Activated CD4-positive, alpha-beta T cell treated with anti-CD3 and anti-CD28 coated beads for 36 hours (primary cell): ENCODE measurements at regions not wholly inside any gene's neighbourhood (a gene's known extent, or its start where the extent isn't known, plus 50 kb on each side); places are given as distances from the start of the nearest gene placed in this dataset.
"Not testable (repeated sequence)": the region's sequence is repeated elsewhere in the genome, so short reads cannot be mapped to it uniquely, and the experiment has no call there.

ENCODE experiments used
- ATAC-seq: fragments of 200-7000 bp; cut with Tn5 transposase; one replicate; pipeline ENCODE4 v1.10.0; 2021; ENCODE audit warnings: mild to moderate bottlenecking, moderate library complexity
- CTCF ChIA-PET: fragments of 350-600 bp; sonication (Branson Sonifier 250); formaldehyde crosslinking; loops from one replicate; lab custom pipeline; 2021; ENCODE audit warnings: antibody characterized with exemption; lab: Charles Lee
- POLR2A ChIA-PET: fragments of 350-600 bp; sonication (Branson Sonifier 250); formaldehyde crosslinking; loops from one replicate; lab custom pipeline; 2021; ENCODE audit warnings: antibody characterized with exemption, inconsistent platforms; lab: Charles Lee
- DNase-seq: peaks from one replicate; pipeline ENCODE4 v3.0.0-alpha.2; 2020
- H3K27ac Mint-ChIP-seq: one replicate; pipeline ENCODE4 v1.8.0; 2021; ENCODE audit warnings: mixed read lengths
- H3K27me3 Mint-ChIP-seq: one replicate; pipeline ENCODE4 v1.8.0; 2021; ENCODE audit warnings: mixed read lengths
- H3K36me3 Mint-ChIP-seq: one replicate; pipeline ENCODE4 v1.8.0; 2021; ENCODE audit warnings: low read depth, mixed read lengths
- H3K4me1 Mint-ChIP-seq: one replicate; pipeline ENCODE4 v1.8.0; 2021; ENCODE audit warnings: mixed read lengths
- H3K4me3 Mint-ChIP-seq: one replicate; pipeline ENCODE4 v1.8.0; 2021; ENCODE audit warnings: mild to moderate bottlenecking, moderate library complexity, mixed read lengths
- H3K9me3 Mint-ChIP-seq: one replicate; pipeline ENCODE4 v1.8.0; 2021; ENCODE audit warnings: low read depth, mixed read lengths
- intact Hi-C, 2 experiments: fragments of 100-400 bp; cut with DNase I in 1 of 2; cut with micrococcal nuclease in 1 of 2; formaldehyde crosslinking; loops; one replicate each; pipeline versions ENCODE4 v1.14.2 to v1.15.1; 2022 to 2024; cut with DNase I, micrococcal nuclease

- Mint-ChIP-seq H3K27me3 (no peaks in the 10 kb centered on the region), H3K27ac (no peak overlapping the region), H3K4me3 (no peak overlapping the region), H3K9me3 (no peaks in the 10 kb centered on the region), H3K4me1 (no peaks in the 10 kb centered on the region), H3K36me3 (no peaks in the 10 kb centered on the region)
- CTCF ChIA-PET, result interaction anchor here (1.3 kb wide), 1 partner anchor 30 kb away, joined by 3 read pairs; no protein-coding TSS in a partner anchor
- POLR2A ChIA-PET, result no interaction called here
- no peak for DNase-seq
- ATAC-seq, result no peak
- intact Hi-C loops, result no loop called here
Observed at GRCh38 chr15:77869021-77869895, 208.3 kb downstream of the TBC1D2B start.

GRCh38 chr15:77868048-77868629, 209.4 kb downstream of the TBC1D2B start:
- H3K36me3 Mint-ChIP-seq, H3K9me3 Mint-ChIP-seq, H3K4me1 Mint-ChIP-seq, ATAC-seq, H3K27me3 Mint-ChIP-seq, H3K4me3 Mint-ChIP-seq, H3K27ac Mint-ChIP-seq, POLR2A ChIA-PET, intact Hi-C loops, DNase-seq: not testable (repeated sequence)
- CTCF ChIA-PET, result interaction anchor here (0.6 kb wide), 1 partner anchor 1261 kb away, joined by 3 read pairs; no protein-coding TSS in a partner anchor

- POLR2A ChIA-PET, result no interaction called here
- CTCF ChIA-PET, result interaction anchor here (0.6 kb wide), 1 partner anchor 1261 kb away, joined by 3 read pairs; no protein-coding TSS in a partner anchor
- Mint-ChIP-seq H3K4me1 (no peaks in the 10 kb centered on the region), H3K36me3 (no peaks in the 10 kb centered on the region), H3K27ac (no peak overlapping the region), H3K27me3 (no peaks in the 10 kb centered on the region), H3K9me3 (no peaks in the 10 kb centered on the region), H3K4me3 (no peak overlapping the region)
- intact Hi-C loops, result no loop called here
- ATAC-seq (no peak), DNase-seq (no peak)
Observed at GRCh38 chr15:77867266-77868047, 210.1 kb downstream of the TBC1D2B start.

- no peak overlapping the region for H3K4me3 Mint-ChIP-seq
- H3K36me3 Mint-ChIP-seq, result no peaks in the 10 kb centered on the region
- intact Hi-C loops, result no loop called here
- CTCF ChIA-PET, result no interaction called here
- no peaks in the 10 kb centered on the region for H3K9me3 Mint-ChIP-seq
- ATAC-seq (no peak), DNase-seq (no peak)
- H3K4me1 Mint-ChIP-seq, result no peaks in the 10 kb centered on the region
- POLR2A ChIA-PET, result no interaction called here
- H3K27ac Mint-ChIP-seq, result no peak overlapping the region
- no peaks in the 10 kb centered on the region for H3K27me3 Mint-ChIP-seq
Observed at GRCh38 chr15:77866596-77867125, 210.8 kb downstream of the TBC1D2B start.

- no peak for ATAC-seq
- Mint-ChIP-seq H3K36me3 (no peaks in the 10 kb centered on the region), H3K27ac (no peak overlapping the region), H3K27me3 (no peaks in the 10 kb centered on the region), H3K4me1 (no peaks in the 10 kb centered on the region), H3K9me3 (no peaks in the 10 kb centered on the region), H3K4me3 (no peak overlapping the region)
- POLR2A ChIA-PET, result no interaction called here
- no peak for DNase-seq
- intact Hi-C loops, result no loop called here
- CTCF ChIA-PET, result no interaction called here
Observed at GRCh38 chr15:77866186-77866585, 211.3 kb downstream of the TBC1D2B start.

- CTCF ChIA-PET, result no interaction called here
- intact Hi-C loops, result no loop called here
- Mint-ChIP-seq H3K4me3 (no peak overlapping the region), H3K9me3 (no peaks in the 10 kb centered on the region), H3K4me1 (no peaks in the 10 kb centered on the region), H3K27me3 (no peaks in the 10 kb centered on the region), H3K27ac (no peak overlapping the region), H3K36me3 (no peaks in the 10 kb centered on the region)
- ATAC-seq (no peak), DNase-seq (no peak)
- POLR2A ChIA-PET, result no interaction called here
Observed at GRCh38 chr15:77865701-77866100, 211.8 kb downstream of the TBC1D2B start.

GRCh38 chr15:77865106-77865610, 212.4 kb downstream of the TBC1D2B start:
- no peak overlapping the region for H3K4me3 Mint-ChIP-seq
- no peaks in the 10 kb centered on the region for H3K9me3 Mint-ChIP-seq

GRCh38 chr15:77864211-77865105, 213.1 kb downstream of the TBC1D2B start:
- H3K27ac Mint-ChIP-seq, result no peak overlapping the region
- ATAC-seq, result no peak
- H3K4me1 Mint-ChIP-seq, result no peaks in the 10 kb centered on the region
- POLR2A ChIA-PET, result no interaction called here
- intact Hi-C loops, result no loop called here
- no peak overlapping the region for H3K4me3 Mint-ChIP-seq
- no peaks in the 10 kb centered on the region for H3K27me3 Mint-ChIP-seq
- CTCF ChIA-PET, result no interaction called here
- DNase-seq, result no peak
- no peaks in the 10 kb centered on the region for H3K9me3 Mint-ChIP-seq
- no peaks in the 10 kb centered on the region for H3K36me3 Mint-ChIP-seq

More at GRCh38 chr15:77865106-77865610, 212.4 kb downstream of the TBC1D2B start:
- H3K27me3 Mint-ChIP-seq, result no peaks in the 10 kb centered on the region
- no peaks in the 10 kb centered on the region for H3K36me3 Mint-ChIP-seq
- ATAC-seq (no peak), DNase-seq (no peak)
- H3K27ac Mint-ChIP-seq, result no peak overlapping the region
- no peaks in the 10 kb centered on the region for H3K4me1 Mint-ChIP-seq
- ChIA-PET POLR2A (no interaction called here), CTCF (no interaction called here)
- intact Hi-C loops, result no loop called here

- no peaks in the 10 kb centered on the region for H3K9me3 Mint-ChIP-seq
- H3K27ac Mint-ChIP-seq, result no peak overlapping the region
- H3K4me1 Mint-ChIP-seq, result no peaks in the 10 kb centered on the region
- intact Hi-C loops, result no loop called here
- H3K4me3 Mint-ChIP-seq, result no peak overlapping the region
- ATAC-seq (no peak), DNase-seq (no peak)
- ChIA-PET CTCF (interaction anchor here (1.2 kb wide), 1 partner anchor 18 kb away, joined by 3 read pairs; no protein-coding TSS in a partner anchor), POLR2A (no interaction called here)
- no peaks in the 10 kb centered on the region for H3K36me3 Mint-ChIP-seq
- H3K27me3 Mint-ChIP-seq, result no peaks in the 10 kb centered on the region
Observed at GRCh38 chr15:77863491-77864105, 213.9 kb downstream of the TBC1D2B start.

- Mint-ChIP-seq H3K27ac (no peak overlapping the region), H3K4me3 (no peak overlapping the region), H3K27me3 (no peaks in the 10 kb centered on the region), H3K36me3 (no peaks in the 10 kb centered on the region), H3K4me1 (no peaks in the 10 kb centered on the region), H3K9me3 (no peaks in the 10 kb centered on the region)
- ChIA-PET POLR2A (no interaction called here), CTCF (interaction anchor here (1.2 kb wide), 1 partner anchor 19 kb away, joined by 3 read pairs; no protein-coding TSS in a partner anchor)
- intact Hi-C loops, result no loop called here
- ATAC-seq (no peak), DNase-seq (no peak)
Observed at GRCh38 chr15:77862651-77863104, 214.8 kb downstream of the TBC1D2B start.
